Endodermal cell (in vitro differentiated cells): ENCODE measurements at regions not wholly inside any gene's neighbourhood (a gene's known extent, or its start where the extent isn't known, plus 50 kb on each side); places are given as distances from the start of the nearest gene placed in this dataset.

Source experiments
- DNase-seq: peaks from one replicate; pipeline ENCODE4 v3.0.0-alpha.2; 2017
- H3K27ac ChIP-seq: 2 replicates; pipeline ENCODE4 v1.5.1; 2013; ENCODE audit warnings: mild to moderate bottlenecking, low read depth, low read length, moderate library complexity
- H3K27me3 ChIP-seq: 2 replicates; pipeline ENCODE4 v1.6.1; 2013; ENCODE audit warnings: mild to moderate bottlenecking, low read length, moderate library complexity; ENCODE audit not compliant: insufficient read depth, control insufficient read depth, poor library complexity, severe bottlenecking
- H3K36me3 ChIP-seq: 2 replicates; pipeline ENCODE4 v1.7.0; 2013; ENCODE audit warnings: mild to moderate bottlenecking, low read length, moderate library complexity; ENCODE audit not compliant: control insufficient read depth, insufficient read depth
- H3K4me1 ChIP-seq: one replicate; pipeline ENCODE4 v1.7.0; 2013; ENCODE audit warnings: low read length; ENCODE audit not compliant: control insufficient read depth, insufficient read depth
- H3K4me3 ChIP-seq: 2 replicates; pipeline ENCODE4 v1.5.1; 2013; ENCODE audit warnings: mild to moderate bottlenecking, low read length, moderate library complexity
- H3K9ac ChIP-seq: 2 replicates; pipeline ENCODE4 v1.6.1; 2013; ENCODE audit warnings: mild to moderate bottlenecking, low read length, moderate library complexity; ENCODE audit not compliant: poor library complexity, severe bottlenecking; ENCODE audit errors: extremely low read depth
- H3K9me3 ChIP-seq: 2 replicates; pipeline ENCODE4 v1.6.1; 2013; ENCODE audit warnings: mild to moderate bottlenecking, low read length, moderate library complexity; ENCODE audit not compliant: control insufficient read depth
- H3K27ac Mint-ChIP-seq: 2 replicates; pipeline ENCODE4 v1.8.0; 2020; ENCODE audit warnings: mixed read lengths
- H3K27me3 Mint-ChIP-seq: 2 replicates; pipeline ENCODE4 v1.8.0; 2021; ENCODE audit warnings: mild to moderate bottlenecking, mixed read lengths; ENCODE audit not compliant: insufficient read depth
- H3K36me3 Mint-ChIP-seq: 2 replicates; pipeline ENCODE4 v1.8.0; 2020; ENCODE audit warnings: low read depth, mixed read lengths
- H3K4me1 Mint-ChIP-seq: 2 replicates; pipeline ENCODE4 v1.8.0; 2020; ENCODE audit warnings: mixed read lengths
- H3K4me3 Mint-ChIP-seq: 2 replicates; pipeline ENCODE4 v1.8.0; 2020; ENCODE audit warnings: mild to moderate bottlenecking, moderate library complexity, mixed read lengths
- H3K9me3 Mint-ChIP-seq: 2 replicates; pipeline ENCODE4 v1.8.0; 2020; ENCODE audit warnings: mild to moderate bottlenecking, mixed read lengths
- WGBS, 2 experiments: methylation state at CpG; one replicate each; pipeline versions ENCODE4 v1.1.5 to v1.1.7; 2013; ENCODE audit warnings: missing lambda C conversion rate in 2 of 2, mixed read lengths in 1 of 2; ENCODE audit not compliant: insufficient coverage in 1 of 2, insufficient read length in 1 of 2; 5-methylcytosine and 5-hydroxymethylcytosine counted together
- TF ChIP-seq, protein P1 (sequence below): fragments of 200-600 bp; sonication (generic); conservative IDR thresholded peaks from 2 replicates; pipeline ENCODE4 v1.5.0; 2021; ENCODE audit warnings: antibody characterized with exemption, mild to moderate bottlenecking

DNA sequence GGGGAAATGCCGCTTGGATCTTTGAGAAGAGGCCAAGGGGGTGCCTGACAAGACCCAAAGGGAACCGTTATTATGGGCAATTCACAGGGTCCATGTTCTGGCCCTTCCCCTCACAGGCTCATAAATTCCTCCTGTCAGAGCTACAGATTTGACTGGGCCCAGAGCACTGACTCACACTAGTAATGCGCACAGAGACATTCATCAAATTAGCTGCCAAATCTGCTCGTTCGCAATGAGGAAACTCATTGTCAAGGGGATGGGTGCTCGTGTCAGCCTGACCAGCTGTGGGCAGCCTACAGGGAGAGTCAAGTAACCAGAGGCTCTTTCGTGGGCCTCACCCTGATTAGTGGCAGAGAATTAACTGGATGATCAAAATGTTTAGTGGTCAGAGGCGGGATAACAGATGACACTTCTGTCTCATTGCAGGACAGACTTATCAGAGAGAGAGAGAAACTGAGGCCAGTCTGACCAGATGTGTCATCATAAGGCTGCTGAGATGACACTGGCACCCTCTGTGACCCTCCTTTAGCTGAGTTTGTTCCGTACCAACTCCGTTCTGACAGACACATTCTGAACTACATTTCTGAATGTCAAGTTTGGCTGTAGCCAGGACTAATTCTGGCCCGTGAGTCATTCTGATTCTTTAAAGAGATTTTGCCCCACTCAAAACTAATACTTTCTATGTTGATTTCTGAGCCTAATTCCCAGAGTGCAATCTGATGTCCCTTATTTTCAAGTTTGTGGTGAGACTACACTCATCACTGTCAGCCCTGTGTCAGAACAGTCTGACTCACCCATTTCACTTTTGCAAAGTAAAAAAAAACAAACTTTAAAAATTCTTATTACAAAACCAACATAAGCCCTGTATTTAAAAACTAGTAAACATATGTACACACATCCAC lies 377.1 kb downstream of the ACTL7B start:
- no peak overlapping the region for H3K27ac ChIP-seq
- no peaks in the 10 kb centered on the region for H3K36me3 Mint-ChIP-seq
- H3K36me3 ChIP-seq: no peaks in the 10 kb centered on the region
- 91% methylated on average over 11 of the region's 11 CpGs for WGBS, 2 experiments
- no peak for DNase-seq
- H3K9me3 Mint-ChIP-seq: no peaks in the 10 kb centered on the region
- peaks cover 4% of the 10 kb centered on the region for H3K4me1 Mint-ChIP-seq
- no peaks in the 10 kb centered on the region for H3K27me3 ChIP-seq
- H3K4me3 ChIP-seq: no peak overlapping the region
- H3K4me3 Mint-ChIP-seq: no peak overlapping the region
- no peak overlapping the region for H3K27ac Mint-ChIP-seq
- H3K9ac ChIP-seq: no peak overlapping the region
- no peaks in the 10 kb centered on the region for H3K9me3 ChIP-seq
- no peaks in the 10 kb centered on the region for H3K4me1 ChIP-seq
- TF ChIP-seq, protein P1, sequence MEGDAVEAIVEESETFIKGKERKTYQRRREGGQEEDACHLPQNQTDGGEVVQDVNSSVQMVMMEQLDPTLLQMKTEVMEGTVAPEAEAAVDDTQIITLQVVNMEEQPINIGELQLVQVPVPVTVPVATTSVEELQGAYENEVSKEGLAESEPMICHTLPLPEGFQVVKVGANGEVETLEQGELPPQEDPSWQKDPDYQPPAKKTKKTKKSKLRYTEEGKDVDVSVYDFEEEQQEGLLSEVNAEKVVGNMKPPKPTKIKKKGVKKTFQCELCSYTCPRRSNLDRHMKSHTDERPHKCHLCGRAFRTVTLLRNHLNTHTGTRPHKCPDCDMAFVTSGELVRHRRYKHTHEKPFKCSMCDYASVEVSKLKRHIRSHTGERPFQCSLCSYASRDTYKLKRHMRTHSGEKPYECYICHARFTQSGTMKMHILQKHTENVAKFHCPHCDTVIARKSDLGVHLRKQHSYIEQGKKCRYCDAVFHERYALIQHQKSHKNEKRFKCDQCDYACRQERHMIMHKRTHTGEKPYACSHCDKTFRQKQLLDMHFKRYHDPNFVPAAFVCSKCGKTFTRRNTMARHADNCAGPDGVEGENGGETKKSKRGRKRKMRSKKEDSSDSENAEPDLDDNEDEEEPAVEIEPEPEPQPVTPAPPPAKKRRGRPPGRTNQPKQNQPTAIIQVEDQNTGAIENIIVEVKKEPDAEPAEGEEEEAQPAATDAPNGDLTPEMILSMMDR: no peak
- H3K27me3 Mint-ChIP-seq: no peaks in the 10 kb centered on the region

DNA sequence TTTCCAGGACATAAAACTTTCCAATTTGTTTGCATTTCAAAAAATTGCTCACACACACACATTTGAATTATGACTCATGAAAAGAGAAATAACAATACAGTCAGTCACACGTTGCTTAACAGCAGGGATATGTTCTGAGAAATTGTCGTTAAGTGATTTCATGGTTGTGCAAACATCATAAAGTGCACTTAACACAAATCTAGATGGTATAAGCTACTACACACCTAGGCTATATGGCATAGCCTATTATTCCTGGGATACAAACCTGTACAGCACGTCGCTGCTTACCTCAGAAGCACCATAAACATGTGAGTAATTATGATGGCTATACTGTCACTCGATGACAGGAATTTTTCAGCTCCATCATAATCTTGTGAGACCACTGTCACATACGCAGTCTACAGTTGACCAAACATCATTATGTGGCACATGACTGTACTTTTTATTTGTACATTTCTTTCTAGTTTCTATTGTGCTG lies 378.2 kb downstream of the ACTL7B start:
- 94 to 100% methylated on average over 4 to 6 of the region's 6 CpGs for WGBS, 2 experiments
- Histone ChIP-seq H3K36me3 (no peaks in the 10 kb centered on the region), H3K4me1 (no peaks in the 10 kb centered on the region), H3K27ac (no peak overlapping the region), H3K9ac (no peak overlapping the region), H3K9me3 (no peaks in the 10 kb centered on the region), H3K27me3 (no peaks in the 10 kb centered on the region), H3K4me3 (no peak overlapping the region)
- peaks cover 12% of the 10 kb centered on the region for H3K4me1 Mint-ChIP-seq
- H3K4me3 Mint-ChIP-seq: no peak overlapping the region
- TF ChIP-seq, protein P1: no peak
- no peak for DNase-seq
- no peaks in the 10 kb centered on the region for H3K27me3 Mint-ChIP-seq
- H3K27ac Mint-ChIP-seq: no peak overlapping the region
- H3K36me3 Mint-ChIP-seq: no peaks in the 10 kb centered on the region
- no peaks in the 10 kb centered on the region for H3K9me3 Mint-ChIP-seq

DNA sequence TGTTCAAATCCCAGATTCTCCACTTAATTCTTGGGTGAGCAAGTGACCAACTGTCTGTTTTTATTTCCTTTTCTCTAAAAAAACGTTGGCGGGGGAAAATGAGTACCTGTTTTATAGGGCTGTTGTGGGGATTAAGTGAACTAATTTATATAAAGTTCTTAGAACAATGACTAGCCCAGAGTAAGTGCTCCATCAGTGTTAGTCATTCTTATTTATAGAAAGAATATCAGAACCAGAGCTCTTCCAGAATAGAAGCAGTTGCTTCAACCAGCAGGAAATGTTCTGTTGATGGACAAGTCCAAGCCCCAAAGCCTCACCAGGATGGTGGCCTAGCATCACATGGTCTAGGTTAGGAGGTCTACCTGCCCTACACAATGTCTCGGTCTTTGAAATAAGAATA lies 379.2 kb downstream of the ACTL7B start:
- no peak for DNase-seq
- Mint-ChIP-seq H3K36me3 (no peaks in the 10 kb centered on the region), H3K9me3 (no peaks in the 10 kb centered on the region), H3K4me3 (no peak overlapping the region), H3K27ac (no peak overlapping the region), H3K4me1 (peaks cover 12% of the 10 kb centered on the region), H3K27me3 (no peaks in the 10 kb centered on the region)
- TF ChIP-seq, protein P1: no peak
- Histone ChIP-seq H3K4me3 (no peak overlapping the region), H3K9me3 (no peaks in the 10 kb centered on the region), H3K27ac (no peak overlapping the region), H3K27me3 (no peaks in the 10 kb centered on the region), H3K36me3 (no peaks in the 10 kb centered on the region), H3K9ac (no peak overlapping the region), H3K4me1 (no peaks in the 10 kb centered on the region)
- WGBS, 2 experiments: 67% methylated on average over 3 of the region's 3 CpGs; no CpG with 5 or more reads in 1 of the 2 experiments
